Hepatocyte (in vitro differentiated cells): ENCODE measurements at regions not wholly inside any gene's neighbourhood (a gene's known extent, or its start where the extent isn't known, plus 50 kb on each side); places are given as distances from the start of the nearest gene placed in this dataset.

Experiments
- EZH2 ChIP-seq: fragments of 200-600 bp; sonication (generic); IDR thresholded peaks from 2 replicates; pipeline ENCODE4 v1.6.1; 2016; ENCODE audit warnings: antibody characterized with exemption, mild to moderate bottlenecking, borderline replicate concordance
- TF ChIP-seq, protein P1 (sequence below): fragments of 200-600 bp; sonication (generic); IDR thresholded peaks from 2 replicates; pipeline ENCODE4 v1.5.1; 2016; ENCODE audit warnings: antibody characterized with exemption, mild to moderate bottlenecking; ENCODE audit not compliant: poor library complexity

DNA sequence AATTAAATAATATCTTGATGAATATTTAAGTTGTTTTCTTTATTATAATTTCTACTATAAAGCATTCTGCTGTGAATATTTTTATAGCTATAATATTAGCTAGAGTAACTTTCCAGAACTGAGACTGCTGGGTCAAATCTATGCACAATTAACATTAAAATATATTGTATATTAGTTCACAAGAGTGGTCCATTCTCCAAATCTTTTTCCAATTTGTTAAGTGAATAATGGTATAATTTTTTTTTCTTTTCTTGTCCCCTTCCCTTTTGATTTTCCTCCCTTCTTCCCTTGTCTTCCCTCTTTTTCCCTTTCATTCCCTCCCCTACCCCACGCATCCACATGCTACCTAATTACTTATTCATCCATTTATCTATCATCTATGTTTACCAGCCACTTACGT, 977.5 kb downstream of the TUSC7 start:
- TF ChIP-seq EZH2, result no peak
- TF ChIP-seq, protein P1, sequence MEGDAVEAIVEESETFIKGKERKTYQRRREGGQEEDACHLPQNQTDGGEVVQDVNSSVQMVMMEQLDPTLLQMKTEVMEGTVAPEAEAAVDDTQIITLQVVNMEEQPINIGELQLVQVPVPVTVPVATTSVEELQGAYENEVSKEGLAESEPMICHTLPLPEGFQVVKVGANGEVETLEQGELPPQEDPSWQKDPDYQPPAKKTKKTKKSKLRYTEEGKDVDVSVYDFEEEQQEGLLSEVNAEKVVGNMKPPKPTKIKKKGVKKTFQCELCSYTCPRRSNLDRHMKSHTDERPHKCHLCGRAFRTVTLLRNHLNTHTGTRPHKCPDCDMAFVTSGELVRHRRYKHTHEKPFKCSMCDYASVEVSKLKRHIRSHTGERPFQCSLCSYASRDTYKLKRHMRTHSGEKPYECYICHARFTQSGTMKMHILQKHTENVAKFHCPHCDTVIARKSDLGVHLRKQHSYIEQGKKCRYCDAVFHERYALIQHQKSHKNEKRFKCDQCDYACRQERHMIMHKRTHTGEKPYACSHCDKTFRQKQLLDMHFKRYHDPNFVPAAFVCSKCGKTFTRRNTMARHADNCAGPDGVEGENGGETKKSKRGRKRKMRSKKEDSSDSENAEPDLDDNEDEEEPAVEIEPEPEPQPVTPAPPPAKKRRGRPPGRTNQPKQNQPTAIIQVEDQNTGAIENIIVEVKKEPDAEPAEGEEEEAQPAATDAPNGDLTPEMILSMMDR, result no peak
